IPS DF 19.7 (cell line): ENCODE measurements at regions not wholly inside any gene's neighbourhood (a gene's known extent, or its start where the extent isn't known, plus 50 kb on each side); places are given as distances from the start of the nearest gene placed in this dataset.

Experiments used
- DNase-seq: peaks from one replicate; pipeline ENCODE4 v3.0.0-alpha.2; 2013; ENCODE audit warnings: low read depth, low spot score

- DNase-seq, result no peak
These were observed 1962.3 kb upstream of the PCDH20 start for GRCh38 chr13:63377986-63378385.

GRCh38 chr13:63370101-63370500 lies 1954.5 kb upstream of the PCDH20 start:
- no peak for DNase-seq

- no peak for DNase-seq
These were observed 1952.0 kb upstream of the PCDH20 start for GRCh38 chr13:63367522-63368198.

- no peak for DNase-seq
These were observed 1948.5 kb upstream of the PCDH20 start for GRCh38 chr13:63364159-63364558.

GRCh38 chr13:63351533-63351932 lies 1935.9 kb upstream of the PCDH20 start:
- DNase-seq, result no peak

- no peak for DNase-seq
These were observed 1935.4 kb upstream of the PCDH20 start for GRCh38 chr13:63351081-63351480.

GRCh38 chr13:63345835-63346234 lies 1930.2 kb upstream of the PCDH20 start:
- no peak for DNase-seq

- DNase-seq, result no peak
These were observed 1929.1 kb upstream of the PCDH20 start for GRCh38 chr13:63344711-63345110.

DNA sequence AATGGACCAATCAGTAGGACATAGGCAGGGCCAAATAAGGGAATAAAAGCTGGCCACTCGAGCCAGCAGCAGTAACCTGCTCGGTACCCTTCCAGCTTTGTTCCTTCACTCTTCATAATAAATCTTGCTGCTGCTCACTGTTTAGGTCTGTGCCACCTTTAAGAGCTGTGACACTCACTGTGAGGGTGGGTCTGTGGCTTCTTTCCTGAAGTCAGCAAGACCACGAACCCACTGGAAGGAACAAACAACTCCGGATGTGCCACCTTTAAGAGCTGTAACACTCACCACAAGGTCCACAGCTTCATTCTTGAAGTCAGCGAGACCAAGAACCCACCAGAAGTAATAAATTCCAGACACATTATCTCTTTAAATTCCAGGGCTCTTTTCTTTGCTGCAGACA lies 1922.3 kb upstream of the PCDH20 start:
- no peak for DNase-seq

DNA sequence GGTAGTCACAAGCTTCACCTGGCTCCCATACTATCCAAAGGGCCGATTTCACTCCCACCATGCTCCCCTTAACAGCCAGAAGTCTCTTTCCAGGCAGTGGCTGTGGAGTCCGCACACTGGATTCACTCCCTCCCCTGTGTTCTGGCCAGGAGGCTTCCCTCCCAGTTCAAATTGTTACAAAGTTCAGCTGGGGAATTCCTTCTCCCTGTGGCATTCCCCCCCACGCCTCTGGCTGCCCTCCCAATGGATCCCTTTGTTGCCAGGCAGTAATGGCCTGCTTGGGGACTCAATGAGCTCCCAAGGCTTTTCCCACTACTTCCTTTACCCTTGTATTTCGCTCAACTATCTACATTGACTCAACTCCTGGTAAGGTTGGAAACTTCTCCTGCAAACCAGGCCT lies 1921.4 kb upstream of the PCDH20 start:
- DNase-seq, result no peak

- no peak for DNase-seq
These were observed 1920.9 kb upstream of the PCDH20 start for GRCh38 chr13:63336549-63336948.

DNA sequence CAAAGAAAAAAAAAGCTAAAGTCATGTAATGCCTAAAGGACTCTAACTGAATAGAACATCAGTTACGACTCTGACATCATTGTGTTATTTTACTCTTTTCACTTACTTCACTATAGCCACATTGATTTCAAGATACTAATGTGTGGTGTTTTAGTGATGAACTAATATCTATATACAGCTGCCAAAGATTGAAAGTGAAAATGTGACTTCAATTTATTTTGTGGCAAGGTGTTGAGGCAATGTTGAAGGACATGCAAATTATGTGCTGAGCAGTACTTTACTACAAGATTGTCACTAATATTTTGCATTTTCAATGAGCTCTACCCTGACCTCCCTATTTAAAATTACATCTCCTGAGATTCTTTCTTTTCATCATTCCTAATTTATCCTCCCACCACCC lies 1911.9 kb upstream of the PCDH20 start:
- no peak for DNase-seq

DNA sequence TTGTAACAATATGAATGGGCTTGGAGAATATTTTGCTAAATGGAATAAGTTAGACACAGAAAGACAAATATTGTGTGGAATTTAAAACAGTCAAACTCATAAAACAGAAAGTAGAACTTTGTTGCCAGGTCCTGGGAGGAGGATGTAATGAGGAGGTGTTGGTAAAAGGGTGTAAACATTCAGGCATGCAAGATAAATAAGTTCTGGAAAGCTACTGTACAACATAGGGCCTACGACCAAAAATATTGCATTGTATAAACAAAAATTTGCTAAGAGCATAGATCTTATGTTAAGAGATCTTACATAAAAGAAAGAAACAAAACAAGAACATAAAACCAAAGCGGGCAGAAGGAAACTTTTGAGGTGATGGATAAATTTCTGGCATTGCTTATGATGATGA lies 1907.8 kb upstream of the PCDH20 start:
- no peak for DNase-seq

GRCh38 chr13:63311587-63311986 lies 1895.9 kb upstream of the PCDH20 start:
- no peak for DNase-seq

- DNase-seq, result no peak
These were observed 1893.0 kb upstream of the PCDH20 start for GRCh38 chr13:63308549-63309165.

GRCh38 chr13:63307228-63307627 lies 1891.6 kb upstream of the PCDH20 start:
- DNase-seq, result no peak

DNA sequence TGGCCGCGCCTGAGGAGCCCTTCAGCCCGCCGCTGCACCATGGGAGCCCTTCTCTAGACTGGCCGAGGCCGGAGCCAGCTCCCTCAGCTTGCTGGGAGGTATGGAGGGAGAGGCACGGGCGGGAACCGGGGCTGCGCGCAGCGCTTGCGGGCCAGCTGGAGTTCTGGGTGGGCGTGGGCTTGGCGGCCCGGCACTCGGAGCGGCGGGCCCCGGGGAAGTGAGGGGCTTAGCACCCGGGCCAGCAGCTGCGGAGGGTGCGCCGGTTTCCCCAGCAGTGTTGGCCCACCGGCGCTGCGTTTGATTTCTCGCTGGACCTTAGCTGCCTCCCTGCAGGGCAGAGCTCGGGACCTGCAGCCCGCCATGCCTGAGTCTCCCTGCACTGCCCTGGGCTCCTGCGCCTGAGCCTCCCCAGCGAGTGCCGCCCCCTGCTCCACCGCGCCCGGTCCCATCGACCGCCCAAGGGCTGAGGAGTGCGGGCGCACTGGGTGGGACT lies 1890.0 kb upstream of the PCDH20 start:
- DNase-seq, result no peak

GRCh38 chr13:63304497-63304896 lies 1888.8 kb upstream of the PCDH20 start:
- no peak for DNase-seq

- no peak for DNase-seq
These were observed 1884.3 kb upstream of the PCDH20 start for GRCh38 chr13:63299866-63300394.

- DNase-seq, result no peak
These were observed 1881.5 kb upstream of the PCDH20 start for GRCh38 chr13:63297163-63297562.

DNA sequence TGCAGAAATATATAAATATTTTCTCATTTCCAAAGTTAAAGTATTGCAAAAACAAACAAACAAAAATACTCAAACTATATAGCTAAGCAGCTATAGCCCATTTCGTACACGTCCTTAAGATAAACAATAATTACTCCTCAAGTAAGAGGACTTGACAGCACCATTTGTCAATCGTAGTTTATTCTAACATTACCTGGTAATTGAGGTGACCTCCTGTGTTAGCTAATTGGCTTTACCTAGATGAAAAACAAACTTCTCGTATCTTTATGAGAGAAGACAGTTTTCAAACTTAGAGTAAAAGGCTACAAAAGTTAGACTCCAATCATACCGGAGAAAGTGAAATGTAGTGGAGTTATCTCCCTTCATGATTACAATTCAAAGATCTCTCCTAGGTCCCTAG lies 1876.1 kb upstream of the PCDH20 start:
- DNase-seq, result no peak

GRCh38 chr13:63288576-63288975 lies 1872.9 kb upstream of the PCDH20 start:
- DNase-seq, result no peak

DNA sequence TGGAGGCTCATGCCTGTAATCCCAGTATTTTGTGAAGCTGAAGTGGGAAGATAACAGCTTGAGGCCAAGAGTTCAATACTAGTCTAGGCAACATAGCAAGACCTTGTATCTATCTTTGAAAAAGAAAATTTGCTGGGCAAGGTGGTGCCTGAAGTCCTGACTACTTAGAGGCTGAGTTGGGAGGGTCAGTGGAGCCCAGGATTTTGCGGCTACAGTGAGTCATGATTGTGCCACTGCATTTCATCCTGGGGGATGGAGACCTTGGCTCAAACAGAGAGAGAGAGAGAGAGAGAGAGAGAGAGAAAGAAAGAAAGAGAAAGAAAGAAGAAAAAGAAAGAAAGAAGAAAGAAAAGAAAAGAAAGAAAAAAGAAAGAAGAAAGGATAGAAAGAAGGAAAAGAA lies 1872.3 kb upstream of the PCDH20 start:
- no peak for DNase-seq
